K562 (cell line): ENCODE measurements at regions not wholly inside any gene's neighbourhood (a gene's known extent, or its start where the extent isn't known, plus 50 kb on each side); places are given as distances from the start of the nearest gene placed in this dataset.

Experiments
- ATAC-seq: fragments of 200-7000 bp; cut with Tn5 transposase; 3 replicates; pipeline ENCODE4 v1.9.1; 2020; ENCODE audit warnings: moderate library complexity
- BruUV-seq: library from RNA; stranded (reverse); fragments of 400-500 nt; replicated peaks from 2 replicates; lab custom pipeline; 2021; lab: Mats Ljungman, UMichigan
- CTCF ChIA-PET: fragments of 300-600 bp; formaldehyde crosslinking; extraction: SDS; loops from one replicate; lab custom pipeline; 2021; ENCODE audit warnings: low intra/inter-chr PET ratio; lab: Yijun Ruan, JAX
- POLR2A ChIA-PET: fragments of 300-600, 350-650 bp; sonication (Branson Sonifier 250); formaldehyde crosslinking; extraction: SDS; loops from one replicate; lab custom pipeline; 2021; ENCODE audit warnings: antibody characterized with exemption, inconsistent platforms; lab: Yijun Ruan, JAX
- DNase-seq, 4 experiments: peaks; one replicate each; pipeline versions ENCODE4 v3.0.0 to v3.0.0-alpha.2; 2011 to 2018; ENCODE audit warnings: low spot score in 3 of 4, mixed read lengths in 3 of 4; ENCODE audit errors: extremely low read depth in 1 of 4
- FAIRE-seq: peaks from 2 replicates; lab custom pipeline; 2011; peaks lifted over from hg19 to GRCh38; lab: Jason Lieb, UNC
- H2AFZ ChIP-seq: 2 replicates; pipeline ENCODE4 v1.6.0; 2011; ENCODE audit warnings: low read depth, low read length, control low read depth, inconsistent platforms
- H3K27ac ChIP-seq: fragments of 200-600 bp; 3 replicates; pipeline ENCODE4 v1.8.0; 2011; ENCODE audit warnings: low read depth, mild to moderate bottlenecking, control low read depth, inconsistent platforms, low read length, moderate library complexity, mixed read lengths; ENCODE audit errors: extremely low read depth
- H3K27me3 ChIP-seq, 2 experiments: fragments of 300-600 bp in 1 of 2; 2 replicates in 1 of 2; 3 replicates in 1 of 2; pipeline versions ENCODE4 v1.6.0 to v1.8.0; 2011; ENCODE audit warnings: inconsistent platforms in 2 of 2, low read length in 2 of 2, mild to moderate bottlenecking in 1 of 2, mixed read lengths in 1 of 2, moderate library complexity in 1 of 2; ENCODE audit not compliant: control insufficient read depth in 2 of 2, insufficient read depth in 2 of 2
- H3K36me3 ChIP-seq: fragments of 300-600 bp; 3 replicates; pipeline ENCODE4 v1.8.0; 2011; ENCODE audit warnings: mild to moderate bottlenecking, low read length, inconsistent platforms; ENCODE audit not compliant: control insufficient read depth, insufficient read depth
- H3K4me1 ChIP-seq, 2 experiments: fragments of 200-600 bp in 1 of 2; replicated peaks in 1 of 2; 2 replicates in 1 of 2; 3 replicates in 1 of 2; pipeline versions ENCODE4 v1.5.1 to v1.8.0; 2011; ENCODE audit warnings: inconsistent platforms in 2 of 2, low read length in 2 of 2, mild to moderate bottlenecking in 1 of 2, mixed read lengths in 1 of 2, moderate library complexity in 1 of 2; ENCODE audit not compliant: control insufficient read depth in 2 of 2, insufficient read depth in 2 of 2
- H3K4me2 ChIP-seq: 2 replicates; pipeline ENCODE4 v1.6.1; 2011; ENCODE audit warnings: low read length, control low read depth, inconsistent platforms, mixed read lengths; ENCODE audit not compliant: insufficient read depth
- H3K4me3 ChIP-seq: fragments of 200-600 bp; sonication (generic), shearing (Covaris generic); 2 replicates; pipeline ENCODE4 v1.5.1; 2016; ENCODE audit warnings: control low read depth, inconsistent platforms
- H3K79me2 ChIP-seq: fragments of 200-600 bp; 3 replicates; pipeline ENCODE4 v1.8.0; 2011; ENCODE audit warnings: low read length, inconsistent platforms; ENCODE audit not compliant: control insufficient read depth, insufficient read depth
- H3K9ac ChIP-seq, 2 experiments: 2 replicates each; pipeline versions ENCODE4 v1.6.0 to v1.6.1; 2011; ENCODE audit warnings: low read depth in 2 of 2, low read length in 2 of 2, control low read depth in 1 of 2, inconsistent platforms in 1 of 2, mild to moderate bottlenecking in 1 of 2, mixed read lengths in 1 of 2; ENCODE audit not compliant: insufficient read depth in 1 of 2
- H3K9me1 ChIP-seq: one replicate; pipeline ENCODE4 v1.6.0; 2011; ENCODE audit warnings: inconsistent platforms, mild to moderate bottlenecking, low read length, moderate library complexity; ENCODE audit not compliant: control insufficient read depth, insufficient read depth
- H3K9me3 ChIP-seq: replicated peaks from 2 replicates; pipeline ENCODE4 v1.5.1; 2011; ENCODE audit warnings: low read depth, low read length, inconsistent platforms; ENCODE audit not compliant: control insufficient read depth, insufficient read depth
- H4K20me1 ChIP-seq: replicated peaks from 2 replicates; pipeline ENCODE4 v1.6.1; 2011; ENCODE audit warnings: low read length, inconsistent platforms, mixed read lengths; ENCODE audit not compliant: control insufficient read depth, insufficient read depth
- BRD4 ChIP-seq: fragments of 200-600 bp; sonication (generic); IDR thresholded peaks from 2 replicates; pipeline ENCODE4 v1.6.1; 2017; ENCODE audit warnings: inconsistent platforms
- EHMT2 ChIP-seq: fragments of 450-650 bp; IDR thresholded peaks from 2 replicates; pipeline ENCODE4 v1.6.1; 2018; ENCODE audit warnings: antibody characterized with exemption
- EWSR1 ChIP-seq: fragments of 450-650 bp; IDR thresholded peaks from 2 replicates; pipeline ENCODE4 v1.6.1; 2018; ENCODE audit warnings: borderline replicate concordance, mild to moderate bottlenecking, low read depth, moderate library complexity; ENCODE audit not compliant: partially characterized antibody
- HMG20A ChIP-seq: fragments of 450-650 bp; formaldehyde crosslinking; conservative IDR thresholded peaks from 2 replicates; pipeline ENCODE4 v1.4.0; 2020; ENCODE audit warnings: mild to moderate bottlenecking, mixed read lengths
- LCOR ChIP-seq: sonication (generic); formaldehyde crosslinking; IDR thresholded peaks from 2 replicates; pipeline ENCODE4 v1.8.0; 2022; ENCODE audit warnings: mild to moderate bottlenecking, missing genetic modification reagents
- MYNN ChIP-seq, 2 experiments: sonication (generic); formaldehyde crosslinking in 1 of 2; IDR thresholded peaks; 2 replicates each; pipeline versions ENCODE4 v1.5.0 to v1.6.1; 2016 to 2020; ENCODE audit warnings: antibody characterized with exemption in 1 of 2, missing genetic modification reagents in 1 of 2
- PHF21A ChIP-seq: fragments of 450-650 bp; IDR thresholded peaks from 2 replicates; pipeline ENCODE4 v1.6.1; 2017; ENCODE audit warnings: low read depth, borderline replicate concordance
- TCFL5 ChIP-seq: fragments of 250-450 bp; sonication (Bioruptor Pico); conservative IDR thresholded peaks from 2 replicates; pipeline ENCODE4 v1.6.1; 2021; ENCODE audit warnings: mild to moderate bottlenecking, moderate library complexity, matching md5 sums
- USF2 ChIP-seq: sonication (generic); formaldehyde crosslinking; IDR thresholded peaks from 2 replicates; pipeline ENCODE4 v1.5.0; 2020; ENCODE audit warnings: missing genetic modification reagents
- ZNF174 ChIP-seq: fragments of 250-450 bp; sonication (Bioruptor Pico); IDR thresholded peaks from 2 replicates; pipeline ENCODE4 v1.4.0; 2020; ENCODE audit warnings: mild to moderate bottlenecking
- ZNF212 ChIP-seq: fragments of 450-650 bp; formaldehyde crosslinking; IDR thresholded peaks from 2 replicates; pipeline ENCODE4 v1.4.0; 2020; ENCODE audit warnings: mild to moderate bottlenecking
- ZNF239 ChIP-seq: fragments of 250-450 bp; sonication (Bioruptor Pico); IDR thresholded peaks from 2 replicates; pipeline ENCODE4 v1.4.0; 2020; ENCODE audit warnings: mild to moderate bottlenecking
- WGBS: fragments of 100-300 bp; shearing (Covaris generic); methylation state at CpG from one replicate; pipeline ENCODE4 v1.1.6; 2016; ENCODE audit warnings: low coverage, mixed read lengths; ENCODE audit not compliant: insufficient coverage; ENCODE audit errors: missing lambda C conversion rate; 5-methylcytosine and 5-hydroxymethylcytosine counted together
- in situ Hi-C: fragments of 300-500 bp; cut with MboI; formaldehyde crosslinking; loops from 4 replicates; pipeline ENCODE4 v1.15.0; 2018; ENCODE audit warnings: inconsistent platforms, mixed read lengths
- intact Hi-C: fragments of 100-400 bp; cut with micrococcal nuclease; formaldehyde crosslinking; loops from 2 replicates; pipeline ENCODE4 v1.14.2; 2022

- in situ Hi-C loops, result no loop called here
- H3K9me3 ChIP-seq, result 0 out of 2 replicates have a peak, but pooled peaks cover 3% of the 10 kb centered on the region
- TF ChIP-seq LCOR (no peak), ZNF239 (no peak), EHMT2 (no peak), HMG20A (CRISPR knock-in tag) (no peak), BRD4 (no peak), USF2 (CRISPR knock-in tag) (no peak), EWSR1 (no peak), ZNF174 (CRISPR knock-in tag) (no peak), MYNN (IDR thresholded peaks at IDR 0.05) (no peak), MYNN (CRISPR knock-in tag; IDR thresholded peaks at IDR 0.05) (no peak), PHF21A (no peak), TCFL5 (CRISPR knock-in tag) (no peak), ZNF212 (CRISPR knock-in tag) (no peak)
- TF ChIP-seq, all 486 proteins: peak for 0
- Histone ChIP-seq H3K36me3 (no peaks in the 10 kb centered on the region), H2AFZ (no peak overlapping the region), H3K4me1 (no peaks in the 10 kb centered on the region), H3K9ac (no peak overlapping the region), H4K20me1 (no peaks in the 10 kb centered on the region), H3K4me3 (no peak overlapping the region), H3K9me1 (no peaks in the 10 kb centered on the region), H3K79me2 (no peaks in the 10 kb centered on the region), H3K4me2 (no peak overlapping the region), H3K27me3 (no peaks in the 10 kb centered on the region), H3K27ac (no peak overlapping the region)
- DNase-seq, result no peak
- no peak for FAIRE-seq
- ATAC-seq, result no peak
- 0% methylated on average over 3 of the region's 3 CpGs for WGBS
- CTCF ChIA-PET, result no interaction called here
- intact Hi-C loops, result no loop called here
- no TSS peak for BruUV-seq
- POLR2A ChIA-PET, result no interaction called here
These were observed 776.4 kb upstream of the NRSN1 start for GRCh38 chr6:23349521-23350147.
